ENCODE measurements at regions not wholly inside any gene's neighbourhood (a gene's known extent, or its start where the extent isn't known, plus 50 kb on each side); places are given as distances from the start of the nearest gene placed in this dataset.

GRCh38 chr11:90884181-90884580 lies 661.3 kb upstream of the CHORDC1 start:
- TF ChIP-seq CTCF (IDR thresholded peaks at IDR 0.05): no peak

- no peak for TF ChIP-seq CTCF (IDR thresholded peaks at IDR 0.05)
Measured at GRCh38 chr11:90874986-90875385, 652.1 kb upstream of the CHORDC1 start.

GRCh38 chr11:90874281-90874680 lies 651.4 kb upstream of the CHORDC1 start:
- no peak for TF ChIP-seq CTCF (IDR thresholded peaks at IDR 0.05)

DNA sequence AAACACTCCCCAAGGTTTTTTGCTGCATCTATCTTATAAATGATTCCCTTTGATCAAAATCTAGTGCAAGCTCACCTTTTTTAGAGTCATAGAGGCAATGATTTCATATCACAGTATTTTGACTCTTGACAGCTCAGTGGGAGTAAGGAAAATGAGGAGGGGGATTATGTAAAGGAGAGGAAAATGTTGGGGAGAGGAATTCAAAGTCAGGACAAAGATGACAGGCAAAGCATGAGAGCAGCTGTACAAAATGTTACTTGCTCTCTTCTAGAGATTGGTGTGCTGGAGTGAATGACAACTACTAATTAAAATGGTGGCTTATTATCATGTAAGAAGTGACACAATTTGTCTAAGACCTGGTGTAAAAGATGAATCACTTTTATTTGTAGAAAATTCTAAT lies 644.6 kb upstream of the CHORDC1 start:
- TF ChIP-seq CTCF (IDR thresholded peaks at IDR 0.05): no peak

DNA sequence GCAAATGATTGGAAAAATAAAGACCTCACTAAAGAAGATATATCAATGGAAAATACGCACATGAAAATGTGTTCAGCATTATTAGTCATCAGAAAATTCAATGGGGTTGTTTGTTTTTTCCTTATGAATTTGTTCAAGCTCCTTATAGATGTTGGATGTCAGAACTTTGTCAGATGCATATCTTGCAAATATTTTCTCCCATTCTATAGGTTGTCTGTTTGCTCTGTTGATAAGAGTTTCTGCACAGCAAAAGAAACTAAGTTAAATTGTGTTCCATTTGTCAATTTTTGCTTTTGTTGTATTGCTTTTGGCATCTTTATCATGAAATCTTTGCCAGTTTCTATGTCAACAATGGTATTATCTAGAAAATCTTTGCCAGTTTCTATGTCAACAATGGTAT lies 633.9 kb upstream of the CHORDC1 start:
- TF ChIP-seq CTCF (IDR thresholded peaks at IDR 0.05): no peak

- TF ChIP-seq CTCF (IDR thresholded peaks at IDR 0.05): no peak
Measured at GRCh38 chr11:90855531-90855930, 632.7 kb upstream of the CHORDC1 start.

DNA sequence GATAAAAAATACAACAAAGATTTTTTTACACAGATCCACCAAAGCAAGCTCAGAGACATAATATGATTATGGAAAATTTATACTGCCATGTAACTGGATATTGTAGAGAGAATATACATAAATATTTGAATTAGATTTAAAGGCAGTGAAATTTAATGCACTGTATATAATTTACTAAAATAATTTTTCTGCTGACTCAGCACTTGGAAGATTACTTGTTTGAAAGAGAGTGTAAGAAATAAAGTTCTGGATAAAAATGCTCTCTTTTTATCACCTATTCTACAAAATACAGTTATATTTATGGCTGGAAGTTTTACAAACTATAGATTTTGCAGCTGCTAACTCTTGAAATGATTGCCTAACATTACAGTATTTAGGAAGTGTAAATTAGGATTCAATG lies 628.3 kb upstream of the CHORDC1 start:
- TF ChIP-seq CTCF (IDR thresholded peaks at IDR 0.05): no peak

DNA sequence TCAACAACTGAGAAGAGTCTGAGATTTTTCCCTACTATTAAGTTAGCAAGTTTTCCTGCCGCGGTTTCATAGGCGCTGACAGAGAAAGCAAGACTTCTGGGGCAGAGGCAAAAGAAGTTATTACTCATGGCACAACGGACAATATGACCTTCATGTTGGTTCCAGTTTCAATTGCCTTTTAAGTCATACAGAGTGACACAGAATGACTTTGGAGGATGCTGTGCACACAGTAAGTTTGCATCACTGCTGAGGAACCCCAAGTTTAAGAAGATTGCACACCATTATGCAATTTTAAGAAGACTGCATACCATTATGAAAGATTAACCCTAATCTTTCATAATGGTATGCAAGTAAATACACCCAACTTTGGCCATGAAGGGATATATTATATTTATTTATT lies 626.5 kb upstream of the CHORDC1 start:
- no peak for TF ChIP-seq CTCF (IDR thresholded peaks at IDR 0.05)

Measured in LNCAP (cell line).